ENCODE measurements at regions not wholly inside any gene's neighbourhood (a gene's known extent, or its start where the extent isn't known, plus 50 kb on each side); places are given as distances from the start of the nearest gene placed in this dataset.
"Not testable (repeated sequence)": the region's sequence is repeated elsewhere in the genome, so short reads cannot be mapped to it uniquely, and the experiment has no call there.

DNA sequence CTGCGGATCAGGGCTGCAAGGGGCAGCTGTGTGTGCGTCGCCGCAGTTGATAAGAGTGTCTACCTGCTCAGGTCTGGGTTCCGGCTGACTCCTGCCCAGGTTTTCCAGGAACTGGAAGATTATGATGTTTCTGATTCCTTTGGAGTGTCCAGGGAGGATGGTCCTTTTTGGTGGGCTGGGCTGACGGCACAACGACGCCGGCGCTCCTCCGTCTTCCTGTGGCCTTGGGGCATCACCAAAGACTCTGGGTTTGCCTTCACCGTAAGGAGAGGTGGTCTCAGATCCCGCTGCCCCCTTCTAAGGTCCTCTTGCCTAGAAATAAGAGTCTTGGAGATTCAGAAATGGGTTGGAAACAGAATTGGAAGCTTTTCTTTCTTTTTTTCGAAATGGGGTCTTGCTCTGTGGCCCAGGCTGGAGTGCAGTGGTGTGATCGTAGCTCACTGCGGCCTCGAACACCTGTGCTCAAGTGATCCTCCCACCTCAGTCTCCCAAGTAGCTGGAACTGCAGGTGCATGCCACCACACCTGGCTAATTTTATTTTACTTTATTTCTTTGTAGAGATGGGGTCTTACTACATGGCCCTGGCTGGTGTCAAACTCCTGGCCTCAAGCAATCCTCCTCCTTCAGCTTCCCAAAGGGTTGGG is 1245.5 kb upstream of the PHF14 start:
- not testable (repeated sequence) for DNase-seq; H3K9me3 ChIP-seq (ENCODE audit: control insufficient read depth, low read length)
- WGBS, 2 donors: 91 to 94% methylated on average over 17 of the region's 17 CpGs

DNA sequence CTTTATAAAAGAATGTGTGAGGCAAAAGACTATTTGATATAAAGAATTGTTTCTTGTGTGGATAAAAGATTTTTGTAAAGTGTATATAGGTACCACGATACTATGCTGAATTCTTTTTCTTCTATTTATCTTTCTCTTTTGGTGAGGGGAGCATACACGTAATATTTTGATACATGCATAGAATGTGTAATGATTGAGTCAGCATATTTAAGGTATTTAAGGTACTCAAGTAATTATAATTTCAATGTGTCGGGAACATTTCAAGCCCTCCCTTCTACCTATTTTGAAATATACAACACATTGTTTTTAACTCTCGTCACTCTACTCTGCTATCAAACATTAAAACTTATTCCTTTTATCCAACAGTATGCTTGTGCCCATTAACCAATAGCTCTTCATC is 1221.6 kb upstream of the PHF14 start:
- ATAC-seq (ENCODE audit: low FRiP score) (no peak), DNase-seq (no peak)
- intact Hi-C loops (cut with DNase I): no loop called here
- Histone ChIP-seq H3K4me1 (ENCODE audit: control insufficient read depth in 1 of 2, insufficient read depth in 2 of 2, low read length in 2 of 2) (no peaks in the 10 kb centered on the region), H3K36me3 (ENCODE audit: control insufficient read depth in 1 of 2, insufficient read depth in 2 of 2, low read length in 1 of 2) (no peaks in the 10 kb centered on the region), H3K4me3 (ENCODE audit: low read length in 2 of 2) (no peak overlapping the region), H3K27me3 (ENCODE audit: control insufficient read depth in 1 of 2, insufficient read depth in 2 of 2, low read length in 1 of 2) (no peaks in the 10 kb centered on the region), H3K9me3 (ENCODE audit: control insufficient read depth, low read length) (no peaks in the 10 kb centered on the region), H3K27ac (ENCODE audit: low read depth in 1 of 2, low read length in 2 of 2) (no peak overlapping the region)
- 87 to 88% methylated on average over 4 of the region's 4 CpGs for WGBS, 2 donors

More for the DNA sequence above, 1245.5 kb upstream of the PHF14 start:
- H3K4me3 ChIP-seq (ENCODE audit: low read length in 2 of 2); H3K4me1 ChIP-seq (ENCODE audit: control insufficient read depth in 1 of 2, insufficient read depth in 2 of 2, low read length in 2 of 2); H3K27ac ChIP-seq (ENCODE audit: low read depth in 1 of 2, low read length in 2 of 2); intact Hi-C loops (cut with DNase I); H3K36me3 ChIP-seq (ENCODE audit: control insufficient read depth in 1 of 2, insufficient read depth in 2 of 2, low read length in 1 of 2); H3K27me3 ChIP-seq (ENCODE audit: control insufficient read depth in 1 of 2, insufficient read depth in 2 of 2, low read length in 1 of 2): not testable (repeated sequence)
- peak; percentile 20 for ATAC-seq (ENCODE audit: low FRiP score)

- no peak overlapping the region for H3K4me3 ChIP-seq (ENCODE audit: low read length in 2 of 2)
- H3K4me1 ChIP-seq (ENCODE audit: control insufficient read depth in 1 of 2, insufficient read depth in 2 of 2, low read length in 2 of 2): no peaks in the 10 kb centered on the region
- no peak for DNase-seq
- H3K27me3 ChIP-seq (ENCODE audit: control insufficient read depth in 1 of 2, insufficient read depth in 2 of 2, low read length in 1 of 2): no peaks in the 10 kb centered on the region
- WGBS, 2 donors: 52 to 58% methylated on average over 2 of the region's 2 CpGs
- intact Hi-C loops (cut with DNase I): no loop called here
- no peaks in the 10 kb centered on the region for H3K9me3 ChIP-seq (ENCODE audit: control insufficient read depth, low read length)
- ATAC-seq (ENCODE audit: low FRiP score): no peak
- H3K36me3 ChIP-seq (ENCODE audit: control insufficient read depth in 1 of 2, insufficient read depth in 2 of 2, low read length in 1 of 2): no peaks in the 10 kb centered on the region
- H3K27ac ChIP-seq (ENCODE audit: low read depth in 1 of 2, low read length in 2 of 2): no peak overlapping the region
These were observed 1212.4 kb upstream of the PHF14 start for GRCh38 chr7:9761224-9761623.

- no peak for ATAC-seq (ENCODE audit: low FRiP score)
- intact Hi-C loops (cut with DNase I): no loop called here
- H3K36me3 ChIP-seq (ENCODE audit: control insufficient read depth in 1 of 2, insufficient read depth in 2 of 2, low read length in 1 of 2): no peaks in the 10 kb centered on the region
These were observed 1196.8 kb upstream of the PHF14 start for GRCh38 chr7:9776900-9777299.

DNA sequence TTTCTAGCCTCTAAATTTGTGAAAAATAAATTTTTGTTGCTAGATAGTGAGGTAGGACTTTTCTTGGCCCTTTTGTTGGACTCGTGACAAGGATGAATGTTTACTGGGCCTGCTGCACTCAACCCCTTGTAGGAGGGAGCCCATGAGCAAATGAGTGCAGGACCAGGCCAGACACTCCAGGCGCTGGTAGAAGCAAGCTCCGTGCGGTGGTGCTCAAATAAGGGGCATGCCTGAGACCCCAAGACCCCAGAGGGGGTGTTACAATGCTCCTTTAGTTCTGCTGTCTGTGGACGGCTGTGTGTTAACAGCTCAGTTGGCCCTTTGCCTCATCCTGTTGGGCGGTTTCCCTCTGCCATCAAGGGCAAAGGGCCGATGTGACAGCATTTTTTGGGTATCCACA is 1195.3 kb upstream of the PHF14 start:
- DNase-seq (no peak), ATAC-seq (ENCODE audit: low FRiP score) (peak; percentile 57)
- intact Hi-C loops (cut with DNase I): no loop called here
- Histone ChIP-seq H3K27ac (ENCODE audit: low read depth in 1 of 2, low read length in 2 of 2) (no peak overlapping the region), H3K36me3 (ENCODE audit: control insufficient read depth in 1 of 2, insufficient read depth in 2 of 2, low read length in 1 of 2) (no peaks in the 10 kb centered on the region), H3K27me3 (ENCODE audit: control insufficient read depth in 1 of 2, insufficient read depth in 2 of 2, low read length in 1 of 2) (no peaks in the 10 kb centered on the region), H3K4me3 (ENCODE audit: low read length in 2 of 2) (no peak overlapping the region), H3K9me3 (ENCODE audit: control insufficient read depth, low read length) (peaks cover 6% of the 10 kb centered on the region), H3K4me1 (ENCODE audit: control insufficient read depth in 1 of 2, insufficient read depth in 2 of 2, low read length in 2 of 2) (no peaks in the 10 kb centered on the region)
- WGBS, 2 donors: 84% methylated on average over 7 of the region's 7 CpGs

More at GRCh38 chr7:9776900-9777299, 1196.8 kb upstream of the PHF14 start:
- peaks cover 6% of the 10 kb centered on the region for H3K9me3 ChIP-seq (ENCODE audit: control insufficient read depth, low read length)
- no peak for DNase-seq
- H3K27ac ChIP-seq (ENCODE audit: low read depth in 1 of 2, low read length in 2 of 2): no peak overlapping the region
- H3K4me3 ChIP-seq (ENCODE audit: low read length in 2 of 2): no peak overlapping the region
- 67 to 72% methylated on average over 2 of the region's 2 CpGs for WGBS, 2 donors
- no peaks in the 10 kb centered on the region for H3K4me1 ChIP-seq (ENCODE audit: control insufficient read depth in 1 of 2, insufficient read depth in 2 of 2, low read length in 2 of 2)
- H3K27me3 ChIP-seq (ENCODE audit: control insufficient read depth in 1 of 2, insufficient read depth in 2 of 2, low read length in 1 of 2): no peaks in the 10 kb centered on the region

DNA sequence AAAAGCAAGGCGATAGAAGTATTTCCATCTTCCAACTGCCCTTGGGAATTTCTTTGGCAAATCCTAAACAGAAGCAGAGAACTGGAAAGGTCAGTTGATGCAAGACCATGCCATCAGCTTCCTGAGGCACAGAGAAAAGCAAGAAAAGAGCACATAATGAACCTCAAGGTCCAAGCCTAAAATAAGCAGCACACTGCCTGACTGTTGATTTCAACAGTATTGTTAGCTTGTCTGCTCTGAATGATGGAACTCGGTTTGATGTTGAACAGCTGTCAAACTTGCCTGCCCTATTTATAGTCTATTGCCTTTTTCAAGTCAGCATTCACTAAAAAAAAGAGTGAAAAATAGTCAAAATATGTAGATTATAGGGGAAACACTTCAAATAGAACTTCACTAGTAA is 1192.0 kb upstream of the PHF14 start:
- intact Hi-C loops (cut with DNase I): no loop called here
- DNase-seq (no peak), ATAC-seq (ENCODE audit: low FRiP score) (no peak)
- Histone ChIP-seq H3K36me3 (ENCODE audit: control insufficient read depth in 1 of 2, insufficient read depth in 2 of 2, low read length in 1 of 2) (no peaks in the 10 kb centered on the region), H3K27me3 (ENCODE audit: control insufficient read depth in 1 of 2, insufficient read depth in 2 of 2, low read length in 1 of 2) (no peaks in the 10 kb centered on the region), H3K4me1 (ENCODE audit: control insufficient read depth in 1 of 2, insufficient read depth in 2 of 2, low read length in 2 of 2) (no peaks in the 10 kb centered on the region), H3K27ac (ENCODE audit: low read depth in 1 of 2, low read length in 2 of 2) (no peak overlapping the region), H3K4me3 (ENCODE audit: low read length in 2 of 2) (no peak overlapping the region), H3K9me3 (ENCODE audit: control insufficient read depth, low read length) (peaks cover 4% of the 10 kb centered on the region)
- WGBS, 2 donors: 52 to 61% methylated on average over 2 of the region's 2 CpGs

GRCh38 chr7:9782275-9782674 is 1191.4 kb upstream of the PHF14 start:
- H3K4me1 ChIP-seq (ENCODE audit: control insufficient read depth in 1 of 2, insufficient read depth in 2 of 2, low read length in 2 of 2): no peaks in the 10 kb centered on the region
- DNase-seq (no peak), ATAC-seq (ENCODE audit: low FRiP score) (no peak)
- peaks cover 2% of the 10 kb centered on the region for H3K9me3 ChIP-seq (ENCODE audit: control insufficient read depth, low read length)
- intact Hi-C loops (cut with DNase I): no loop called here
- H3K4me3 ChIP-seq (ENCODE audit: low read length in 2 of 2): no peak overlapping the region
- no peaks in the 10 kb centered on the region for H3K27me3 ChIP-seq (ENCODE audit: control insufficient read depth in 1 of 2, insufficient read depth in 2 of 2, low read length in 1 of 2)
- no peaks in the 10 kb centered on the region for H3K36me3 ChIP-seq (ENCODE audit: control insufficient read depth in 1 of 2, insufficient read depth in 2 of 2, low read length in 1 of 2)
- WGBS, 2 donors: 27 to 38% methylated on average over 2 of the region's 2 CpGs
- H3K27ac ChIP-seq (ENCODE audit: low read depth in 1 of 2, low read length in 2 of 2): no peak overlapping the region

GRCh38 chr7:9785211-9785610 is 1188.5 kb upstream of the PHF14 start:
- no peak overlapping the region for H3K27ac ChIP-seq (ENCODE audit: low read depth in 1 of 2, low read length in 2 of 2)
- no peaks in the 10 kb centered on the region for H3K4me1 ChIP-seq (ENCODE audit: control insufficient read depth in 1 of 2, insufficient read depth in 2 of 2, low read length in 2 of 2)
- DNase-seq: no peak
- WGBS, 2 donors: 35 to 52% methylated on average over 1 of the region's 1 CpG
- no peaks in the 10 kb centered on the region for H3K9me3 ChIP-seq (ENCODE audit: control insufficient read depth, low read length)
- H3K4me3 ChIP-seq (ENCODE audit: low read length in 2 of 2): no peak overlapping the region
- no peak for ATAC-seq (ENCODE audit: low FRiP score)
- intact Hi-C loops (cut with DNase I): no loop called here
- H3K27me3 ChIP-seq (ENCODE audit: control insufficient read depth in 1 of 2, insufficient read depth in 2 of 2, low read length in 1 of 2): no peaks in the 10 kb centered on the region
- H3K36me3 ChIP-seq (ENCODE audit: control insufficient read depth in 1 of 2, insufficient read depth in 2 of 2, low read length in 1 of 2): no peaks in the 10 kb centered on the region

DNA sequence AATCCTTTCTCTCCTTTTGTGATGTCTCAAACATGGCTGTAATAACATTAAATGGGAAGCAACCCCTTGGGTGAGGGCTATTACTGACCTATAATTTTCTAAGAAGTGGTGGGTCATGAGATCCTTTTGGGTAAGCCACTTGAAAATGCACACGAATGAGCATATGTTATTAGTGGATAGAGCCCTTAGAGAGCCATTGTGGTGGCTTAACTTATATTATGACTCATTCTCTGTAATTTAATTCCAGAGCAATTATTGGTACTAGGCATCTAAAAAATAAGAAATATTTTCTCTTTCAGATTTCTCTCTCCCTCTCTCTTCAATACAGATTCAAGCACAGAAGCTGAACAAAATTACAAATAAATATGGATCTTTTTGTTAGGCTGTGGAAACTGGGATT is 1177.4 kb upstream of the PHF14 start:
- intact Hi-C loops (cut with DNase I): no loop called here
- 57 to 76% methylated on average over 1 of the region's 1 CpG for WGBS, 2 donors
- Histone ChIP-seq H3K4me3 (ENCODE audit: low read length in 2 of 2) (no peak overlapping the region), H3K27ac (ENCODE audit: low read depth in 1 of 2, low read length in 2 of 2) (no peak overlapping the region), H3K36me3 (ENCODE audit: control insufficient read depth in 1 of 2, insufficient read depth in 2 of 2, low read length in 1 of 2) (no peaks in the 10 kb centered on the region), H3K27me3 (ENCODE audit: control insufficient read depth in 1 of 2, insufficient read depth in 2 of 2, low read length in 1 of 2) (no peaks in the 10 kb centered on the region), H3K9me3 (ENCODE audit: control insufficient read depth, low read length) (no peaks in the 10 kb centered on the region), H3K4me1 (ENCODE audit: control insufficient read depth in 1 of 2, insufficient read depth in 2 of 2, low read length in 2 of 2) (no peaks in the 10 kb centered on the region)
- ATAC-seq (ENCODE audit: low FRiP score): no peak
- no peak for DNase-seq

Measured in aorta (tissue), 5 donors.